ENCODE measurements at regions not wholly inside any gene's neighbourhood (a gene's known extent, or its start where the extent isn't known, plus 50 kb on each side); places are given as distances from the start of the nearest gene placed in this dataset.

DNA sequence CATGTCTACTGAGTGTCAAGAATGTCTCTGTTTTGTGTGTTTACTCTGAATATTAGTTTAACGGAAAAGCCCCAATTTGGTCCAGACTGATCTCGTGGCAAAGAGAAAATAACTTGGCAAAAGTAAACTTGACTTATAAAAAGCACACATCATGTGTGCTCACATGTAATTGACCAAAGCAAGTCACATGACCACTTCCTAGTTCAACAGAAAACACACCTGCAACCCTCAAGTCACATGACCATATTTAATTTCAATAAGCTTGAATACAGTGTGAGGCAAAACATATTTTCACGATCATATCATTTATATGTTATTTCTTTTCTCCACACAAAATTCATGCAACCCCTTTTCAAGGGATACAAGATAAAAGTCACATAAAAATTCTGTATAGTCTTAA is 662.4 kb downstream of the SLITRK1 start:
- no peak for DNase-seq (ENCODE audit: low read depth, low spot score)

DNA sequence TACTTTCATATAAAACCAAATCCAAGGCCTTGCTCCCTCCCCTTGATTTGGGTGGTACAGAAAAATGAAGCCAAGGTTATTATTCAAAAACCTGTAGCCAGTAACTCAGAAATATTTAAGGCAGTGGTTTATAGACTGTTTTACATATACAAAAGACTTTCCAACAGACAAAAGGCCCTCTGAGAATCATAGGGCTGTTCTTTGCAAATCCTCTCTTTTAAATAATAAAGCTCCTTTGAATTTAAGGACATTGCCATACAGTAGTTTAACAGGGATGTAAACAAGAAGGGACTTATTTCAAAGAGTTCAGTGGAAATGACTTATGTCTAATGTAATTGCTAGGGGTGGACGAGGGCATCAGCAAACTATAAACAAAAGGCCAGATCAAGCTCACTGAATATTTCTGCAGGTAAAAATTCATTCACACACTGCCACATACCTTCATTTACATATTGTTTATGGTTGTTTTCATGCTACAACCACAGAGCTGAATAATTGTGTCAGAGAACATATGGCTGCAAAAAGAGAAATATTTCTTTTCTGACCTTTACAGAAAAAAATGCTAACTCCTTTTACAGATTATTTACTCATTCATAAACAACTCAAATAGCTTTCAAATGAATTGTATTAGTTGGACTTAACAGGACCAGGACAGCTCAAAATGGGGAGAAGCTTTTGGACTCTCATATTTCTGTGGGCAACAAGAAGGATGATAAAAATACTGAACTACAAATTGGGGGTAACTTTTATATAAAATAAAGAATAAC is 665.6 kb downstream of the SLITRK1 start:
- DNase-seq (ENCODE audit: low read depth, low spot score), result no peak

DNA sequence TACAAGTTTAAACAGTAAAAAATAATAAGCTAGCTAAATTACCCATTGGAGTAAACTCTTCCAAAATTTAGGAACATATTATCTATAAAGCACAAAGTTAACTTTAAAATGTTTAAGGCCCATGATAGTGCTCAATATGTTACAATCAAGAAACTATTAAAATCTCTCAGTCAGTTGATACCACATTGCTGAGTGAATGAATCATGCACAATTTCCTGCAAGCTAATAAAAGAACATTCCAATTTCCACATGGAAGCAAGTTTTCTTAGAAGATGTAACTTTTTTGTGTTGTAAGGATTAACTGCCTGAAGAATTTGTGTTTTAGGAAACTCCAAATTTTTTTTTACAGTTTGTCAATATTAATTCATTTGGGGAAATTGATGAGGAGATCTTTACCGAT is 666.6 kb downstream of the SLITRK1 start:
- DNase-seq (ENCODE audit: low read depth, low spot score), result no peak

DNA sequence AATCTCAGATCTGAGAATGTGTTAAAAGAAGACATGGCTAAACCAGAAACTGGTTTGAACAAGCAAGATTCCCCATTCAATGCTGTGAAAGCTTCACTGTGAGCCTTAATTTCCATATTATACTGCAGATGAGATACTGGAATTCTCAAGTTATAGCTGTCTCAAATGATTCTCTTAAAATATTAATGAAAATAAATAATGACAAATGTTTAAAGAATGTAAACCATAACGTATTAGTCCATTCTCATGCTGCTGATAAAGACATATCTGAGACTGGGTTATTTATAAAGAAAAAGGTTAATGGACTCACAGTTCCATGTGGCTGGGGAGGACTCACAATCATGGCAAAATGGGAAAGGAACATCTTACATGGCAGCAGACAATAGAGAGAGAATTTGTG is 667.8 kb downstream of the SLITRK1 start:
- DNase-seq (ENCODE audit: low read depth, low spot score), result no peak

DNA sequence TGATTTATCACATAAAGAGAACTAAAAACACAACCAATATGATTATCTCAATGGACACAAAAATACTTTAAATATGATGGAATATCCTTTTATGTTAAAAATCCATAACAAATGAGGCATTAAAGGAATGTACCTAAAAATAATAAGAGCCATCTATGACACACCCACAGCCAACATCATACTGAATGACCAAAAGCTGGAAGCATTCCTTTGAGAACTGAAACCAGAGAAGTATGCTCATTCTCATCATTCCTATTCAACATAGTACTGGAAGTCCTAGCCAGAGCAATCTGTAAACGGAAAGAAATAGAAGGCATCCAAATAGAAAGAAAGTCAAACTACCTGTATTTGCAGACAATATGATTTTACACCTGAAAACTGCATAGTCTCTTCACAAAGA is 671.0 kb downstream of the SLITRK1 start:
- no peak for DNase-seq (ENCODE audit: low read depth, low spot score)

DNA sequence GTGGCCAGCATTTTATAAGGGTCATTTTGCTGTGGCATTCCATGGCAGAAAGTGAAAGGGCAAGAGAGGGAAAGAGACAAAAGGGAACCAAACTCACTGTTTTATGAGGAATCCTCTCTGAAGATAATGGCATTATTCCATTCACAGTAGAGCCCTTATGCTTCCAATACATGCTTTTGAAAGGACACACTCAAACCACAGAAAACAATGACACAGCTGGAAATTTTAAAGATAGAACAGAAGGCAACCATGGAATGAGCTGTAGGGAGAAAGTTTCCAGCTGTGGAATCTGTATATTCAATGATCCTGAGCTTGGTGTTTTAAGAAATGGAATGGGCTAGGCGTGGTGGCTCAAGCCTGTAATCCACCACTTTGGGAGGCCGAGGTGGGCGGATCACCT is 677.4 kb downstream of the SLITRK1 start:
- no peak for DNase-seq (ENCODE audit: low read depth, low spot score)

DNA sequence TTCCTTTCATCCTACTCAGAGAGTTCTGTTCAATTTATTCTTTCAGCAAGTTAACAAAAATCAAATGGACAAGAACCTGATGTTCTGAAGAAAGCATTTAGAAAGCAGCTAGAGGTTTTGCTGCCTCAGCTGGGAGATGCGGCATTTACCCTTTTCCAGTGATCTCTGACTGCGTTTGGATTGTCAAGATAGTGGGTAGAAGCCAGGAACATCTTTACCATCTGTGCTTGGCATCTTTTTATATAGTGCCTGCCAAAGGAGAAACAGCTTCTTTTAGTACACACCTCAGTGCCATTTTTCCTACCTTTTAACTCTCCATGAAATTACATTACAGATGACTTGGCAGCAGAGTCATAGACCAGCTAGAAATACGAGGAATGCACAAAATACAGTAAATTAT is 680.8 kb downstream of the SLITRK1 start:
- no peak for DNase-seq (ENCODE audit: low read depth, low spot score)

DNA sequence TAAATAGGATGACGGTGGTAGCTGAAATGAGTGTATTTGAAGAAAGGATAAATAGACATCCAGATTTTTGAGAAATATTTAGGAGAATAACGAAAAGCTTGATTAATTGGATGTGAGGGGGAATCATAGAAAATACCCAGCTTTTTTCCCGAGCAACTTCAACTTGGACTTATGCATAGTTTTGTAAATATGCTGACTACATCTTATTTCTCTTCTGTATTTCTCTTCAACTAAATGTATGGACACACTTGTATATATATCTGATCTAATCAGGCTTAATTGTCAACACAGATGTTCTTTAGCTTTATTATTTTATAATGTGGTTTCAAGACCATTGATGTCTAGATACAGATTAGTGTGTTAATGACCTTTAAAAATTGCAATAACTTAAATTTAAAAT is 685.0 kb downstream of the SLITRK1 start:
- no peak for DNase-seq (ENCODE audit: low read depth, low spot score)

DNA sequence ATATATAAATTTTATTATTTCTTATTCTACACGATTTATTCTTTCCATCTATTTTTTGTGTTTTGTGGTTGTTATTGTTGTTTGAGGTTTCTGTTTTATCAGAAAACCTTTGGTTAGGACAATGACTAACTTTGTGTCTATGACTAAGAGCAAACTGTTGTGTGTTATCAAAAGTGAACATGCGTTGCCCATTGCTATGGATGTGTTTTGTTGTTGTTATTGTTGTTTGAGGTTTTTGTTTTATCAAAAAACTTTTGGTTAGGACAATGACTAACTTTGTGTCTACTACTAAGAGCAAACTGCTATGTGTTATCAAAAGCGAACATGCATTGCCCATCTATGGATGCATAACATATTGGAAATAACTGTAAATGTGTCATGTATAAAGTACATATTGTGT is 692.3 kb downstream of the SLITRK1 start:
- no peak for DNase-seq (ENCODE audit: low read depth, low spot score)

DNA sequence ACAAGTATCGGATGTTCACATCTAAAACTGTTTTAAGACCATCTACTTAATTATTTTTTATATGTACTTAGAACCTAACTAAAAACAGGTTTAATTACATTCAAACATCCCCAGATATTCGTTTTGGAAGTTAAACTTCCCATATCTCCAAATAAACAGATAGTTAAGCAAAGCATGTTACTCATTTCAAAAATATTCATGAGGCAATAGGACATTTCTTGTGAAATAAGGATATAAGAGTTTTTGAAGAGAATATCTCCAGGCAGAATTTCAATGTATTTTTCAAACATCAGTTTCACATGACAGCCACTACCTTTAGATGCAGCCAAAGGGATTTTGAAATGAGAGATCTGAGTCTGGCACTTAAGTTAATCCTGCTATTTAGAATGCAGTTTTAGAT is 697.5 kb downstream of the SLITRK1 start:
- no peak for DNase-seq (ENCODE audit: low read depth, low spot score)

DNA sequence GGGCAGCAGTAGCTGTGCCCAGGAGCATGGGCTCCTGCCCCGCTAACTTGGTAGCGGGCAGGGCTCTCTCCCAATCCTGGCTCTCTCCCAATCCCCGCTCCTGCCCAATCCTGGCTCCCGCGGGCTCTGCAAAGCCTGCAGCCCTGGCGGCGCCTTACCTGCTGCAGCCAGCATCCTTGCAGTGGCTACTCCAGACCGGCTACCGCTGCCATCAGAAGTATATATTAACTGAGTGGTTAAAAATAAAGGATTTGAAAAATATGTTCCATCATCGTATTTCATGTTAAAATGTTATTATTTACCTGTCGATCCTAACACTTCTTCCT is 698.2 kb downstream of the SLITRK1 start:
- no peak for DNase-seq (ENCODE audit: low read depth, low spot score)

DNA sequence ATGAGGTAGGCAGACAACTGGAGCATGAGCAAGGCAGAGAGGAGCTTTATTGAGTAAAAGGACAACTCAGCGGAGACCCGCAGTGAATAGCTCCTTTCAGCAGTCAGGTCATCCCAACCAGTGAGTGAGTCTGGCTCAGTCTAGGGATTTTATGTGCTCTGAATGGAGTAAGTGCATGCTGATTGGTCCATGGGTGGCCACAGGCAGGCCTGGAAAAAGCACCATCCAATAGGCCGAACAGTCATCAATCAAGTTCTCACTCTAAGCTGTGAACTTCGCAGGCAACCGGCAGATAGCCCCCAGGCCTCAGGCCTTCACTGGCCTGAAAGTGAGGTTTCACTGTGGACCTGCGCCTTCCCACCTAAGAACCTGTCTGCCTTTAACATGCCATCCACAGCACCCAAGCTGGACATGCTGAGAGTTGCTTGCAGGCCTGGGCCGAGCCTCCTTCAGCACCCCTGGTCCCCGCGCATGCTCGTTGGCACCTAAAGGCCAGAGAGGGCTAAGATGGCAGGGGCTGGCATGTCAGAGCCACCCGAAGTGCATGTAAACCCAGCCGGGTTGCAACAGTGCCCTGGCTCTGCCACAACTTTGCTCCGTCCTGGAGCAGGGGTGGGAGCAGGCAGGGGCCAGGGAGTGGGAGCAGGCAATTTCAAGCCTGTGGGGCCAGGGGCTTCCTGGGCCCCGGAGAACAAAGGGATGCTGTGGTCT is 698.7 kb downstream of the SLITRK1 start:
- no peak for DNase-seq (ENCODE audit: low read depth, low spot score)

DNA sequence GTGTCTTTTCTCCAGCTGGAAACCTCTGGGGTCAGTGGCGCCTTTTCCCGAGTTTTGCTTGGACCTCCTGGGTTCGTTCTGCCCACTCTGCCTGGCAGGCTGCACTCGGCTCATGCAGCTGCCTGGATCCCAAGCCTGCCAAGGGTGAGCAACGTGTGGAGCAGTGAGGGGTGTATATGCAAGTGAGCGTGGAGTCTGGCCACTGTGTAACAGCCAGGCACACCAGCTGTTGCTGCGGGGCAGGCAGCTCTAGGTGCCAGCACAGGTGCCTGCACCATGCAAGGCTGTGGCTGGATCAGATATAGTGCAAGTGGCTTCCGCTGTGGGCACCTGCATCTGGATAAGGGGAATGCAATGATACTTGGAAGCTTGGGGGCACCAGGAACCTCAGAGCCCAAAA is 699.4 kb downstream of the SLITRK1 start:
- DNase-seq (ENCODE audit: low read depth, low spot score), result no peak

DNA sequence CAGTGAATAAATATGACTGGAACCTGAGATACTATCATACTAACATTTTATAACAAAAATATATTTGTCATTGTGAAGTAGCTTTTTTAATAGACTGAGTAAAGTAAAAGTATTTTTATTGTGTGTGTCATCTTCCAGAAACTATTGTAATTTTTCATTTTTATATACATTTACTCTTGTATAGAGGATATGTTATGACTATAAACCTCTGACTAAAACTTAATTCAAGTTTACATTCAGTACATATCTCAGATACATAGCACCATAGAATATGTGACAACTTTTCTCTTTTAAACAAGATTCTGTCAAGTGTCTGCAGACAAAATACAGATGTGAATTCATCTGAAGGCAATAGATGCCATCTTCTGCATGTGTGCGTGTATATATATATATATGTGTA is 704.3 kb downstream of the SLITRK1 start:
- DNase-seq (ENCODE audit: low read depth, low spot score), result no peak

DNA sequence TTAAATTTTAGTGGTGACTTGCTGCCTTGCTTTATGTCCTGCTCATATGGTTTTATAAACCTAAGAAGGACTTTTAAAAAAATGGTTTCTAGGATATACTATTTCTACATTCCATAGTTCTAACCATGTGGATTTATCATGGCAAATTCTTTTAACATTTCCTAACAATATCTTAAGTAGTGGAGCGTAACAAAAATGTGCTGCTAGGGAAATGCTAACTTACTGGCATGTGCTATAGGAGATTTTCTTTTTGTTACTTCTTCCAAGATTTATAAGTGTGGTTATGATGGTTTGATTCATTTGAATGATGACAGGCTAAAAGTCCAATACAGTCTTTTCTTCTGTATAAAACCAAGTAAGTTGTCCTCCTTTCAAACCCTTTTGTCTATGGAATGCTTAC is 713.7 kb downstream of the SLITRK1 start:
- no peak for DNase-seq (ENCODE audit: low read depth, low spot score)

DNA sequence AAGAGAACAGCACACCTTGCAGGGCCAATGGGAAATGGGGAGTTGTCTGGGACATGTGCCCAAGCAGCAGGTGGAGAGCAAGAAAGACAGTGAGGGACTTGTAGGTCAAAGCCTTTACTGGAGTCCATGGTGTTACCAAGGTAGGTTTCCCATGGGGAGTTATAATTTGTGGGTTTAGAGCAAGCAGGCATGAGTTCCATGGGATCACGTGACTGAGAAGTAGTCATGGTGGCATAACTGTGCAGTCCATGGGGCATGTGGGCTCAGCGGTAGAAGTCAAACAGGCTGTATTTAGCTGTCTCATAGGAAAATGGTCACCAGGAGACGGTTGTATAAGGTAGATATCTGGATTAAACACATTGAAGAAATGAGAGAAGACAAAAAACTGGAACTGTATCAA is 715.1 kb downstream of the SLITRK1 start:
- no peak for DNase-seq (ENCODE audit: low read depth, low spot score)

DNA sequence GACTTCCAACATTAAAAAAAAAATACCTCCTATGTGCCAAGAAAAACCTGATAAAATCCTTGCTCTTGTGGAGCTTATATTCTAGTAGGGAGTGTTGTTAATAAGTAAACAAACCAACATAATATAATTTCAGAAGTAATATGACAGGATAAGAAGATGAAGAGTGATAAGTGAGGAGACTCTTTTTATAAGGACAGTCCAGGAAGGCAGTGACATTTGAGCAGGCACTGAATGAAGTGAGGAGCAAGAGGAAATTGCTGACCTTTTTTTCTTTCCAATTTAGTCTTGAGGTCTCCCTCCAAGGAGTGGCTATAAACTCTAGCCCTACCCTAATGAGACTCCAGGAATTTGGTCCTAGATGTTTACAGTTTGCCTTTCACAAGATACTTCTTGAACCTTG is 715.7 kb downstream of the SLITRK1 start:
- DNase-seq (ENCODE audit: low read depth, low spot score), result no peak

DNA sequence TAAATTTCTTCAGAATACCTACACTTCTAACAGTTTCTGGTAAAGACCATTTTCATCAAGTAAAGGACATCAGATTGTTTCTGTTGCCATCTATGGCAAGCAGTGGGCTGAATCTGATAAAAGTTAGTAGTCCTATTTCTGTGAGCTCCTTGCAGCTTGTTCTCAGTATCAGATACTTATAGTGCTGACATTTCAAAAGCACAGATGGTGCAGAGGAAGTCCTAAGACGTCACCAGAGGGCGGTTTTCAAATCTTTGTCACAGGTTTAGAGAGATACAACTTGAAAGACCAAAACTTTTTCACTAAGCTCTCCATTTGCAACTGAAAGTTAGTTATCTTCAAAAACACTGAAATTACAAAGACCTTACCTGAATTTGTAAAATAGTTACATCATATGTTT is 719.8 kb downstream of the SLITRK1 start:
- no peak for DNase-seq (ENCODE audit: low read depth, low spot score)

DNA sequence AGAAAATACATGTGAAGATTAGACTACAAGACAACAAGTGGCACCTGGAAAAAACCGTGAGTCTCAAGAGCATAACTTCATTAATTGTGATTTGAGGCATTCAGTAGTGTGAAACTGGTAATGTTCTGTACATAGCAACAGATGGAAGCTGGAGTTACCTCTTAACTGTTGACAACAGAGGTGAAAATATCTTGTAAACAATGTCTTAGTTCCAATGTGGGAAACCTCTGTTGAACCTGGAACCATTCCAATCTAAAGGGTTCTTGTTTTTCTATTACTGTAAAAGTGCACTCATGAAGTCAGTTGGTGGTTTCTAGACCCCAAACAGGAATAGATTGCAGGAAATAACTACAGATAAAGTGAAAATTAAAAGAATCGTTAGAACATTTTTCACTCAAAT is 728.4 kb downstream of the SLITRK1 start:
- no peak for DNase-seq (ENCODE audit: low read depth, low spot score)

DNA sequence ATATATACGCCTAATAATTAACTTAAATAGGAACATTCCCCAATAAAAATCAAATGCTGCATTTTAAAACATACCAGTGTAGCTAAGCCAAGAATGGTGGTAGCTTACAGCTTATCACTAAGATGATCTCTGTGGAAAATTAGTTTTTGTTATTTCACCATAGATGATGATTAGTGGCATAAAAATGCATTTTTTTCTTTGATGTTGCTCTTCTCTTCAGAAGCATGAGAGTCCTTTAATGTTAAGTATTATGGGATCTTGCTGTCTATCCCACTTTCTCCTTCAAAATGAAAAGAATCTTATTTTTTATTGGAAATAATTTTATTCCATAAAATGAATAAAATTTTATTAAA is 731.0 kb downstream of the SLITRK1 start:
- no peak for DNase-seq (ENCODE audit: low read depth, low spot score)

DNA sequence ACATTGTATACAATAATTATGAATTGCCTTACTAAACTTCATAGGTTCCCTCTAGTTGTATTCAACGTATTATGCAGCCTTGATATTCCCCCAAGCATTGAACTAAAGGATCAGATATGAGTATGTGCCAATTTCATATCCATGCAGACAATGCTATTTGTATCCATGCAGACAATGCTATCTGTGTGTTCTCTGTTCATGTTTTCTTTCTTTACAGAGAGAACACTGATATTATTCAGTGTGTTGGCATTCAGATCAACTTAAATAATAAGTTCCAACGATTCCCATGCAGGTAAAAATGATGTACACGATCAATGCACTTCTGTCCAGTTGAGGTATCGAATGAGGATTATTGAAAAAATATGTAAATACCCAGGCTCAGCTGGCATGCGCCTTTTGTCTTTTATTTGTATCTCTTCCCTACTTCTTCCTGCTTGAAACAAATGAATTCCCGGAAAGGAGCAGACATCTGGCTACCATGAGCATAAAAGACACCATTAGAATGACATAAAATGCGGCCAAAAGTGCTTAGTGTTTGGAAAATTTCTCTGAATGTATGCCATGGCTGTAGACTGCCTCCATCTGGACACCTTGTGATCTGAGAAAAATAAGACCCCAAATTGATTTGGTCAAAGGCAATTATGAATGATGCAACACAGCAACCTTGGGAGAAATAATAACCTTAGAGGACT is 731.5 kb downstream of the SLITRK1 start:
- no peak for DNase-seq (ENCODE audit: low read depth, low spot score)

DNA sequence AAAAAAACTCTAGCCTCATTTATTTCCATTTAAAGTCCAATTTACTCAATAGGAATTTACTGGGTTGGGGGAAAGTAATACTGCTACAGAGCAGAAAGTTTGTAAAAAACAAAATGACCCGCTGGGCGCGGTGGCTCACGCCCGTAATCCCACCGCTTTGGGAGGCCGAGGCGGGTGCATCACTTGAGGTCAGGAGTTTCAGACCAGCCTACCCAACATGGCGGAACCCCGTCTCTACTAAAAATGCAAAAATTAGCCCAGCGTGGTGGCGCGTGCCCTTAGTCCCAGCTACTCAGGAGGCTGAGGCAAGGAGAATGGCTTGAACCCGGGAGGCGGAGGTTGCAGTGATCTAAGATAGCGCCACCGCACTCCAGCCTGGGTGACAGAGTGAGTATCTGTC is 745.6 kb downstream of the SLITRK1 start:
- no peak for DNase-seq (ENCODE audit: low read depth, low spot score)

DNA sequence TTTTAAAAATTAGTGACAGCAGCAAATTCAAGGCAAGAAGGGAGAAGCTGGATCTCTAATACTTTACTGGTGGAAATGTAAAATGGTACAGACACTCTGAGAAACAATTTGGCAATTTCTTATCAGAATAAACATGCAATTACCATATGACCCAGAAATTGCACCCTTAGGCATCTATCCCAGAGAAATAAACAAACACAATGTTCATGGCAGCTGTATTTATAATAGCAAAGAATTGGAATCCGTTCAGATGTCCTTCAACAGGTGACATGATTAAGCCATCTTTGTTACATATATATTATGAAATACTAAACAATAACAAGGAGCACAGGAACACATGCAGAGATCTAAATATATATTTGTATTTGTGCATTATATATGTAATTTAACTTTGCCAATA is 756.5 kb downstream of the SLITRK1 start:
- DNase-seq (ENCODE audit: low read depth, low spot score), result no peak
